ENCODE measurements at regions not wholly inside any gene's neighbourhood (a gene's known extent, or its start where the extent isn't known, plus 50 kb on each side); places are given as distances from the start of the nearest gene placed in this dataset.
"Not testable (repeated sequence)": the region's sequence is repeated elsewhere in the genome, so short reads cannot be mapped to it uniquely, and the experiment has no call there.

DNA sequence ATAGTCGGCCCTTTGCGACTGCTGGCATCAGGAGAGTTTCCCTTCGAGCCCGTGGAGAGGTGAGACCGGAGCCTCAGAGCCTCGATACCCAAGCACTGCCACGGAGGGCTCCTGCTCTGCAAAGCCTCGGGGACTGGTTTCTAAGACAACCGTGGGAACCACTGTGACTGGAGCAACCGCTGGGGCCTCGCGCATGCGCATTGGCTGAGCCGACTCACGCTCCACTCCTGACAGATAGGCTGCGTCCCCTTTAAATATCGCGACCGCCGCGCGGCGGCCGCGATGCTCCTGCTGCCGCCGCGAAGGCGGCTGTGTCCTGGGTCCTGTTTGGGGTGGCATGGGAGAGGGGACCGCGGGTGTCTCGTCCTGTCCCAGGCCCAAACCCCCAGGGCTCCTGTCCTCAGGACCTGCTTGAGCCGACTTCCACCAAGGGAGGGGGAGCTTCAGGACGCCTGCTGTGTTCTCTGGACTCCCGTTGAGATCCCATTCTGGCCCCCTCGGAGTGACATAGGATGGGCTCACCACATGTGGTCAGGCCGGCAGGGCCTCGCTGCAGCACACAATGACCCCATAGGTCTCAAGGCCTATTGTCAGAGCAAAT lies 704.5 kb upstream of the TPTE start:
- TF ChIP-seq, protein P1, sequence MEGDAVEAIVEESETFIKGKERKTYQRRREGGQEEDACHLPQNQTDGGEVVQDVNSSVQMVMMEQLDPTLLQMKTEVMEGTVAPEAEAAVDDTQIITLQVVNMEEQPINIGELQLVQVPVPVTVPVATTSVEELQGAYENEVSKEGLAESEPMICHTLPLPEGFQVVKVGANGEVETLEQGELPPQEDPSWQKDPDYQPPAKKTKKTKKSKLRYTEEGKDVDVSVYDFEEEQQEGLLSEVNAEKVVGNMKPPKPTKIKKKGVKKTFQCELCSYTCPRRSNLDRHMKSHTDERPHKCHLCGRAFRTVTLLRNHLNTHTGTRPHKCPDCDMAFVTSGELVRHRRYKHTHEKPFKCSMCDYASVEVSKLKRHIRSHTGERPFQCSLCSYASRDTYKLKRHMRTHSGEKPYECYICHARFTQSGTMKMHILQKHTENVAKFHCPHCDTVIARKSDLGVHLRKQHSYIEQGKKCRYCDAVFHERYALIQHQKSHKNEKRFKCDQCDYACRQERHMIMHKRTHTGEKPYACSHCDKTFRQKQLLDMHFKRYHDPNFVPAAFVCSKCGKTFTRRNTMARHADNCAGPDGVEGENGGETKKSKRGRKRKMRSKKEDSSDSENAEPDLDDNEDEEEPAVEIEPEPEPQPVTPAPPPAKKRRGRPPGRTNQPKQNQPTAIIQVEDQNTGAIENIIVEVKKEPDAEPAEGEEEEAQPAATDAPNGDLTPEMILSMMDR (IDR thresholded peaks at IDR 0.05) = not testable (repeated sequence)
- TF ChIP-seq ZFX (IDR thresholded peaks at IDR 0.05; ENCODE audit: borderline replicate concordance) = not testable (repeated sequence)
